Hepatocyte (in vitro differentiated cells): ENCODE measurements at regions not wholly inside any gene's neighbourhood (a gene's known extent, or its start where the extent isn't known, plus 50 kb on each side); places are given as distances from the start of the nearest gene placed in this dataset.

Experiments used
- DNase-seq: peaks from one replicate; pipeline ENCODE4 v3.0.0-alpha.2; 2016; ENCODE audit warnings: low spot score
- H2AFZ ChIP-seq: fragments of 200-600 bp; sonication (generic); 2 replicates; pipeline ENCODE4 v1.6.0; 2016; ENCODE audit warnings: antibody characterized with exemption, mild to moderate bottlenecking
- H3K27ac ChIP-seq: fragments of 200-600 bp; sonication (generic); 2 replicates; pipeline ENCODE4 v1.5.1; 2016; ENCODE audit warnings: mild to moderate bottlenecking
- H3K27me3 ChIP-seq: fragments of 200-600 bp; sonication (generic); 2 replicates; pipeline ENCODE4 v1.6.1; 2016
- H3K36me3 ChIP-seq: fragments of 200-600 bp; sonication (generic); replicated peaks from 2 replicates; pipeline ENCODE4 v1.5.1; 2016; ENCODE audit warnings: low read depth; ENCODE audit not compliant: insufficient read depth
- H3K4me1 ChIP-seq: fragments of 200-600 bp; sonication (generic); 2 replicates; pipeline ENCODE4 v1.5.1; 2016; ENCODE audit warnings: mild to moderate bottlenecking, moderate library complexity; ENCODE audit not compliant: insufficient read depth
- H3K4me2 ChIP-seq: fragments of 200-600 bp; sonication (generic); 2 replicates; pipeline ENCODE4 v1.6.0; 2016
- H3K4me3 ChIP-seq: fragments of 200-600 bp; sonication (generic); 2 replicates; pipeline ENCODE4 v1.5.1; 2016; ENCODE audit warnings: mild to moderate bottlenecking
- H3K79me2 ChIP-seq: fragments of 200-600 bp; sonication (generic); 2 replicates; pipeline ENCODE4 v1.6.0; 2017; ENCODE audit warnings: mild to moderate bottlenecking
- H3K9me2 ChIP-seq: fragments of 200-600 bp; sonication (generic); replicated peaks from 2 replicates; pipeline ENCODE4 v1.6.0; 2017; ENCODE audit warnings: mild to moderate bottlenecking; ENCODE audit not compliant: insufficient read depth
- H3K9me3 ChIP-seq: fragments of 200-600 bp; sonication (generic); 2 replicates; pipeline ENCODE4 v1.5.1; 2016; ENCODE audit warnings: low read depth, mild to moderate bottlenecking
- H4K20me1 ChIP-seq: fragments of 200-600 bp; sonication (generic); 2 replicates; pipeline ENCODE4 v1.6.0; 2016; ENCODE audit warnings: mild to moderate bottlenecking; ENCODE audit not compliant: insufficient read depth, poor library complexity, severe bottlenecking
- EZH2 ChIP-seq: fragments of 200-600 bp; sonication (generic); IDR thresholded peaks from 2 replicates; pipeline ENCODE4 v1.6.1; 2016; ENCODE audit warnings: antibody characterized with exemption, mild to moderate bottlenecking, borderline replicate concordance
- EZH2phosphoT487 ChIP-seq: fragments of 200-600 bp; sonication (generic); IDR thresholded peaks from one replicate; pipeline ENCODE4 v1.6.1; 2018; ENCODE audit warnings: antibody characterized with exemption, mild to moderate bottlenecking, low read depth, moderate library complexity; ENCODE audit not compliant: unreplicated experiment, severe bottlenecking
- WGBS: methylation state at CpG from one replicate; pipeline ENCODE4 v1.1.6; 2016; ENCODE audit warnings: low lambda C conversion rate; ENCODE audit errors: missing lambda C conversion rate; 5-methylcytosine and 5-hydroxymethylcytosine counted together
- TF ChIP-seq, protein P1 (sequence below): fragments of 200-600 bp; sonication (generic); IDR thresholded peaks from 2 replicates; pipeline ENCODE4 v1.5.1; 2016; ENCODE audit warnings: antibody characterized with exemption, mild to moderate bottlenecking; ENCODE audit not compliant: poor library complexity

DNA sequence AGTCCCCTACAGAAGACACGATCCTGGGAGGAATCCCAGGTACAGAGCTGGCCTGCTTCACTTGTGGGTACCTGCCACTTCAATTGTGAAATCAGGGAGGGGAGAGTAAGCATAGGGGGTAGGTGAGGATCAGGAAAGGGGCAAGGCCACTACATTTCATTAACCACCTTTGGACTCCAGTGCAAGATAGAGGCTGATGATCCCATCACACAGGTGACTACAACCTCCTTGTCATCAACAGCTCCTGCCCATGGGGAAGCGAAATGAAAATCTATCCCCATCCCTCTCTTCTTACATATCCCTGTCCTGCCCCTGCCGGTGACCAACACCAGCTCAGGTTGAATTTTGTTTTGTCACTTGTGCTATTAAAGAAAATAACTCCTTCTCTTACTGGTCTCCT lies 64.7 kb upstream of the VPREB1 start:
- no peak overlapping the region for H2AFZ ChIP-seq
- H3K9me2 ChIP-seq: no peaks in the 10 kb centered on the region
- peaks cover 12% of the 10 kb centered on the region for H3K27me3 ChIP-seq
- no peaks in the 10 kb centered on the region for H4K20me1 ChIP-seq
- H3K4me2 ChIP-seq: no peak overlapping the region
- no peak for DNase-seq
- H3K79me2 ChIP-seq: no peaks in the 10 kb centered on the region
- no peaks in the 10 kb centered on the region for H3K9me3 ChIP-seq
- H3K36me3 ChIP-seq: no peaks in the 10 kb centered on the region
- peaks cover 7% of the 10 kb centered on the region for H3K4me1 ChIP-seq
- 82% methylated on average over 3 of the region's 3 CpGs for WGBS
- H3K27ac ChIP-seq: no peak overlapping the region
- TF ChIP-seq EZH2 (no peak), EZH2phosphoT487 (no peak)
- TF ChIP-seq, protein P1, sequence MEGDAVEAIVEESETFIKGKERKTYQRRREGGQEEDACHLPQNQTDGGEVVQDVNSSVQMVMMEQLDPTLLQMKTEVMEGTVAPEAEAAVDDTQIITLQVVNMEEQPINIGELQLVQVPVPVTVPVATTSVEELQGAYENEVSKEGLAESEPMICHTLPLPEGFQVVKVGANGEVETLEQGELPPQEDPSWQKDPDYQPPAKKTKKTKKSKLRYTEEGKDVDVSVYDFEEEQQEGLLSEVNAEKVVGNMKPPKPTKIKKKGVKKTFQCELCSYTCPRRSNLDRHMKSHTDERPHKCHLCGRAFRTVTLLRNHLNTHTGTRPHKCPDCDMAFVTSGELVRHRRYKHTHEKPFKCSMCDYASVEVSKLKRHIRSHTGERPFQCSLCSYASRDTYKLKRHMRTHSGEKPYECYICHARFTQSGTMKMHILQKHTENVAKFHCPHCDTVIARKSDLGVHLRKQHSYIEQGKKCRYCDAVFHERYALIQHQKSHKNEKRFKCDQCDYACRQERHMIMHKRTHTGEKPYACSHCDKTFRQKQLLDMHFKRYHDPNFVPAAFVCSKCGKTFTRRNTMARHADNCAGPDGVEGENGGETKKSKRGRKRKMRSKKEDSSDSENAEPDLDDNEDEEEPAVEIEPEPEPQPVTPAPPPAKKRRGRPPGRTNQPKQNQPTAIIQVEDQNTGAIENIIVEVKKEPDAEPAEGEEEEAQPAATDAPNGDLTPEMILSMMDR: no peak
- no peak overlapping the region for H3K4me3 ChIP-seq

DNA sequence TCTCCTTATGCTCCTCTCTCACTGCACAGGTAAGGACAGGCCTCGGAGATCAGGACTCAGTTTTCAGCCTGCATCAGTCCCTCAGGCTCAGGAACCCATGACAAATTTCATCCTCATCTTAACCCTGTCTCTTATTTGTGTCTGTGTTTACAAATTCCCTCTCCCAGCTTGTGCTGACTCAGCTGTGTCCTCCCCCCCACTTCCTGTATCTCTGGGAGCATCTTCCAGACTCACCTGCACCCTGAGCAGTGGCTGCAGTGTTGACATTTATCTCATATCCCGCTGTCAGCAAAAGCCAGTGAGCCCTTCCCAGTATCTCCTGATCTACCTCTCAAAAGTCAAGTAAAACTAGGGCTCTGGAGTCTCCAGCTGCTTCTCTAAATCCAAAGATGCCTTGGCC lies 65.6 kb upstream of the VPREB1 start:
- WGBS: 56% methylated on average over 2 of the region's 2 CpGs
- no peak for DNase-seq
- Histone ChIP-seq H3K4me2 (no peak overlapping the region), H3K27me3 (peaks cover 4% of the 10 kb centered on the region), H3K9me2 (no peaks in the 10 kb centered on the region), H3K79me2 (no peaks in the 10 kb centered on the region), H4K20me1 (no peaks in the 10 kb centered on the region), H3K27ac (no peak overlapping the region), H3K4me1 (peaks cover 7% of the 10 kb centered on the region), H2AFZ (no peak overlapping the region), H3K36me3 (no peaks in the 10 kb centered on the region), H3K9me3 (no peaks in the 10 kb centered on the region), H3K4me3 (no peak overlapping the region)
- TF ChIP-seq, protein P1: no peak
- TF ChIP-seq EZH2 (no peak), EZH2phosphoT487 (no peak)

GRCh38 chr22:22178355-22178965 lies 66.1 kb upstream of the VPREB1 start:
- H3K79me2 ChIP-seq: no peaks in the 10 kb centered on the region
- no peaks in the 10 kb centered on the region for H3K9me2 ChIP-seq
- TF ChIP-seq, protein P1: no peak
- TF ChIP-seq EZH2phosphoT487 (no peak), EZH2 (no peak)
- DNase-seq: no peak
- H3K9me3 ChIP-seq: no peaks in the 10 kb centered on the region
- H3K27me3 ChIP-seq: no peaks in the 10 kb centered on the region
- peaks cover 7% of the 10 kb centered on the region for H3K4me1 ChIP-seq
- H4K20me1 ChIP-seq: no peaks in the 10 kb centered on the region
- WGBS: 64% methylated on average over 2 of the region's 2 CpGs
- no peak overlapping the region for H3K27ac ChIP-seq
- H3K36me3 ChIP-seq: no peaks in the 10 kb centered on the region
- H3K4me2 ChIP-seq: no peak overlapping the region
- H2AFZ ChIP-seq: no peak overlapping the region
- no peak overlapping the region for H3K4me3 ChIP-seq
